Esophagus squamous epithelium (tissue), 5 donors: ENCODE measurements at regions not wholly inside any gene's neighbourhood (a gene's known extent, or its start where the extent isn't known, plus 50 kb on each side); places are given as distances from the start of the nearest gene placed in this dataset.
"Not testable (repeated sequence)": the region's sequence is repeated elsewhere in the genome, so short reads cannot be mapped to it uniquely, and the experiment has no call there.

ENCODE experiments used
- DNase-seq: peaks from one replicate; lab custom pipeline; 2025; lab: John Stamatoyannopoulos, UW
- H3K27ac ChIP-seq, 4 donors: fragments of 200-600 bp; sonication (generic); one replicate each; pipeline ENCODE4 v1.5.1; 2016 to 2019; ENCODE audit warnings: mild to moderate bottlenecking in 1 of 4
- H3K27me3 ChIP-seq, 4 donors: fragments of 200-600 bp; sonication (generic); 1 replicate in 3 of 4; 2 replicates in 1 of 4; pipeline versions ENCODE4 v1.5.1 to v1.6.0; 2017 to 2021; ENCODE audit warnings: antibody characterized with exemption in 1 of 4
- H3K36me3 ChIP-seq, 3 donors: fragments of 200-600 bp; sonication (generic); one replicate each; pipeline ENCODE4 v1.5.1; 2016 to 2019
- H3K4me1 ChIP-seq, 3 donors: fragments of 200-600 bp; sonication (generic); one replicate each; pipeline ENCODE4 v1.5.1; 2017 to 2019
- H3K4me3 ChIP-seq, 4 donors: fragments of 200-600 bp; sonication (generic); 1 replicate in 3 of 4; 2 replicates in 1 of 4; pipeline ENCODE4 v1.5.1; 2016 to 2019; ENCODE audit warnings: mild to moderate bottlenecking in 2 of 4, moderate library complexity in 1 of 4
- H3K9me3 ChIP-seq, 3 donors: fragments of 200-600 bp; sonication (generic); one replicate each; pipeline ENCODE4 v1.5.1; 2016 to 2019
- POLR2A ChIP-seq, 4 donors: fragments of 450-650 bp; IDR thresholded peaks; one replicate each; pipeline ENCODE4 v1.6.1; 2017; ENCODE audit warnings: antibody characterized with exemption in 4 of 4, mild to moderate bottlenecking in 4 of 4, moderate library complexity in 3 of 4
- WGBS, 2 donors: methylation state at CpG; one replicate each; pipeline ENCODE4 v1.1.5; 2018; 5-methylcytosine and 5-hydroxymethylcytosine counted together
- intact Hi-C: fragments of 100-400 bp; cut with DNase I; formaldehyde crosslinking; loops from one replicate; pipeline ENCODE4 v1.15.0; 2022
- TF ChIP-seq, protein P1 (sequence below), 6 experiments: fragments of 450-650 bp in 4 of 6; fragments of 200-600 bp in 2 of 6; sonication (generic) in 2 of 6; IDR thresholded peaks; one replicate each; pipeline ENCODE4 v1.5.1; 2016 to 2019; ENCODE audit warnings: antibody characterized with exemption in 6 of 6, mild to moderate bottlenecking in 4 of 6, moderate library complexity in 4 of 6
- donor health status: DM: yes; HTN: yes; CAD: no.

DNA sequence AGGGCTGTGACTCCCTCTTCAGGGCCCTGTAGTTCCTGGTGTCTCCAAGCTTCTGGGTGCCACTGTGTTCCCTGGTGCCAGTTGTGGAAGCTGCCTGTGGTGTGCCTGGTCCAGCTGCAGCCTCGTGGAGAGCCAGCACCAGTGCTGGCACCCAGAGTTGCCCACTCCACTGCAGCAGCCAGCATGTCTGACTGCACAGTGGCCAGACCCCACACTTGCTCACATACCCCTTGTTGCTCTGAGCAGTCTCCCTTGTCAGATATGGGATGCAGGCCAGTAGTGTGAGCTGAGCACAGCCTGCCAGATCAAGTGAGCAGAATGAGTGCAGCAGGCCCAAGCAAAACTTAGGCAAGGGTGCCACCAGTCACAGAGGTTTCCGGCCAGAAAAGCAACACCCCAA lies 108.6 kb downstream of the ZMAT1 start:
- H3K4me3 ChIP-seq = no peak overlapping the region
- no peaks in the 10 kb centered on the region for H3K4me1 ChIP-seq
- H3K27me3 ChIP-seq = no peaks in the 10 kb centered on the region
- no peaks in the 10 kb centered on the region for H3K9me3 ChIP-seq
- H3K27ac ChIP-seq = no peak overlapping the region
- TF ChIP-seq POLR2A (IDR thresholded peaks at IDR 0.05) = no peak
- TF ChIP-seq, protein P1, sequence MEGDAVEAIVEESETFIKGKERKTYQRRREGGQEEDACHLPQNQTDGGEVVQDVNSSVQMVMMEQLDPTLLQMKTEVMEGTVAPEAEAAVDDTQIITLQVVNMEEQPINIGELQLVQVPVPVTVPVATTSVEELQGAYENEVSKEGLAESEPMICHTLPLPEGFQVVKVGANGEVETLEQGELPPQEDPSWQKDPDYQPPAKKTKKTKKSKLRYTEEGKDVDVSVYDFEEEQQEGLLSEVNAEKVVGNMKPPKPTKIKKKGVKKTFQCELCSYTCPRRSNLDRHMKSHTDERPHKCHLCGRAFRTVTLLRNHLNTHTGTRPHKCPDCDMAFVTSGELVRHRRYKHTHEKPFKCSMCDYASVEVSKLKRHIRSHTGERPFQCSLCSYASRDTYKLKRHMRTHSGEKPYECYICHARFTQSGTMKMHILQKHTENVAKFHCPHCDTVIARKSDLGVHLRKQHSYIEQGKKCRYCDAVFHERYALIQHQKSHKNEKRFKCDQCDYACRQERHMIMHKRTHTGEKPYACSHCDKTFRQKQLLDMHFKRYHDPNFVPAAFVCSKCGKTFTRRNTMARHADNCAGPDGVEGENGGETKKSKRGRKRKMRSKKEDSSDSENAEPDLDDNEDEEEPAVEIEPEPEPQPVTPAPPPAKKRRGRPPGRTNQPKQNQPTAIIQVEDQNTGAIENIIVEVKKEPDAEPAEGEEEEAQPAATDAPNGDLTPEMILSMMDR (IDR thresholded peaks at IDR 0.05) = no peak
- no peak for DNase-seq
- 80% methylated on average over 1 of the region's 2 CpGs; no CpG with 5 or more reads in 1 of the 2 donors for WGBS, 2 donors
- intact Hi-C loops = no loop called here
- no peaks in the 10 kb centered on the region for H3K36me3 ChIP-seq

DNA sequence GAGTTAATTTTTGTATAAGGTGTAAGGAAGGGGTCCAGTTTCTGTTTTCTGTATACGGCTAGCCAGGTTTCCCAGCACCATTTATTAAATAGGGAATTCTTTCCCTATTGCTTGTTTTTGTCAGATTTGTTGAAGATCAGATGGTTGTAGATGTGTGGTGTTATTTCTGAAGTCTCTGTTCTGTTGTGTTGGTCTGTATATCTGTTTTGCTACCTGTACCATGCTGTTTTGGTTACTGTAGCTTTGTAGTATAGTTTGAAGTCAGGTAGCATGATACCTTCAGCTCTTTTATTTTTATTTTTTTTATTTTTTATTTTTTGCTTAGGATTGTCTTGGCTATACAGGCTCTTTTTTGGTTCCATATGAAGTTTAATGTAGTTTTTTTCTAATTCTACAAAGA lies 114.1 kb downstream of the ZMAT1 start:
- H3K36me3 ChIP-seq, DNase-seq, H3K4me1 ChIP-seq, H3K27me3 ChIP-seq, H3K4me3 ChIP-seq, intact Hi-C loops, H3K27ac ChIP-seq, H3K9me3 ChIP-seq: not testable (repeated sequence)
- 75 to 100% methylated on average over 1 of the region's 1 CpG for whole genome bisulfite sequencing, 2 donors

DNA sequence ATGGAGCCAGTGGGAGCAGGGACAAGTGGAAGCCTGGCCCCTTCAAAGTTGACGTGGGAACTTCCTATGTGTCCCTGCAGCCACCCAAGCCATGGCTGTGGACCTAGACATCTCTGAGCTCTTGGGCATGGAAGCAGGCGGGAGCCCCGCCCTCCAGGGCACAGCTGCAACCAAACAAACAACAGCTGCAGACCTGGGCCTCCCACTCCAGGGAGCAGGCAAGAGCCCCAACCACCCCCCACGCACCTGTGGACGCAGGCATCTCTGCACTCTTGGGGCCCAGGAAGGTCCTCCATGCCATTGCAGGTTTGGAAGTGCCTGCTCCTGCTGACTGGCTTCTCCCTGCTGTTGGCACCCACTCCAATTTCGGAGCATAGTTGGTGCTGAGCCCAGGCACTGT lies 118.6 kb downstream of the ZMAT1 start:
- no peak for TF ChIP-seq POLR2A (IDR thresholded peaks at IDR 0.05)
- TF ChIP-seq, protein P1 (IDR thresholded peaks at IDR 0.05) = no peak
- no peaks in the 10 kb centered on the region for H3K4me1 ChIP-seq
- no peaks in the 10 kb centered on the region for H3K36me3 ChIP-seq
- 67% methylated on average over 5 of the region's 6 CpGs; no CpG with 5 or more reads in 1 of the 2 donors for WGBS, 2 donors
- H3K9me3 ChIP-seq = peaks cover 0 to 15% (median 0%) of the 10 kb centered on the region in 3 donors
- no peaks in the 10 kb centered on the region for H3K27me3 ChIP-seq
- no peak overlapping the region for H3K27ac ChIP-seq
- DNase-seq = no peak
- H3K4me3 ChIP-seq = no peak overlapping the region
- intact Hi-C loops = no loop called here

DNA sequence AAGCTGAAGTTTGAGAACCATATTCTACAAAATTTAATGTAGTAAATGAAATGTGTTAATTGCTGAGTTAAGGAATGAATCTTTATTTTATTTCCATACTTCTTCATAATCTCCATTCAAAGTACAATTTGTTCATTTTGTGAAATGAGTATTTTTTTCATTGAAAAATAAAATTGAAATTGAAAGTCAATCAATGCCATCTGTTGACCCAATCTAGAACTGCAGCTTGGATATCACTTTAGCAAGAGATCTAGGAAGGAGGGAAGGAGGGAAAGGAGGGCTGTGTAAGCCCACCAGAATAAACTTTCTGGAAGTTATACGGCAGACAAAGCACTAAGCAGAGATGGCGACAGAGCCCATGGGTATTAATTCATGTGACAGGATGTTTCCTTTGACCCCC lies 128.4 kb downstream of the ZMAT1 start:
- DNase-seq = no peak
- intact Hi-C loops = no loop called here

DNA sequence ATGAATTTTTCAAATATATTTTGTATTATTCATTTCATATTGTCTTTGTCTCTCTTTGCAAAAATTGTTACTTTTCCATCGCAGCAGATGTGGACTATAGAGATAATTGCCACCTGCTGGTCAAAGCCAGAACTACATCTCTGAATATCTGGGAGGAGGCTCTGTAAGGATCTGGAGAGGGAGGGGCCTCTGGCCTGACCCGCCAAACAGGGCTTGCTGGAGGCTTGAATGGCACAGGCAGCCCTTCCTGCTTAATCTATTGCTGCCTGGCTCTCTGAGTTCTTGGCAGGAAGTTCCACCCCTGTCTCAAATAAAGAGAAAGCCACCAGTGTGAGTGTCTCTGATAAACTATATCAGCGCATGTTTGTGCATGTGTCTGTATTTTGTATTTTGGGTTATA lies 132.4 kb downstream of the ZMAT1 start:
- H3K27ac ChIP-seq = no peak overlapping the region
- no peak for TF ChIP-seq POLR2A (IDR thresholded peaks at IDR 0.05)
- TF ChIP-seq, protein P1 (IDR thresholded peaks at IDR 0.05) = peak; percentile 53 to 84 (median 78)
- intact Hi-C loops = no loop called here
- H3K27me3 ChIP-seq = no peaks in the 10 kb centered on the region
- WGBS, 2 donors = 0 to 12% methylated on average over 2 to 3 of the region's 3 CpGs
- DNase-seq = peak; percentile 26
- H3K4me1 ChIP-seq = no peaks in the 10 kb centered on the region
- H3K9me3 ChIP-seq = no peaks in the 10 kb centered on the region
- H3K36me3 ChIP-seq = no peaks in the 10 kb centered on the region
- peak overlapping the region in 1 of 4 donors; percentile 26 for H3K4me3 ChIP-seq

More for the DNA sequence above, 128.4 kb downstream of the ZMAT1 start:
- no peak for TF ChIP-seq POLR2A (IDR thresholded peaks at IDR 0.05)
- TF ChIP-seq, protein P1 (IDR thresholded peaks at IDR 0.05) = peak in 5 of 6 experiments; percentile 5 to 33 (median 19)
- no peaks in the 10 kb centered on the region for H3K27me3 ChIP-seq
- 18% methylated on average over 2 of the region's 2 CpGs for WGBS, 2 donors
- no peaks in the 10 kb centered on the region for H3K9me3 ChIP-seq
- no peaks in the 10 kb centered on the region for H3K36me3 ChIP-seq
- no peaks in the 10 kb centered on the region for H3K4me1 ChIP-seq
- H3K27ac ChIP-seq = no peak overlapping the region
- H3K4me3 ChIP-seq = no peak overlapping the region

DNA sequence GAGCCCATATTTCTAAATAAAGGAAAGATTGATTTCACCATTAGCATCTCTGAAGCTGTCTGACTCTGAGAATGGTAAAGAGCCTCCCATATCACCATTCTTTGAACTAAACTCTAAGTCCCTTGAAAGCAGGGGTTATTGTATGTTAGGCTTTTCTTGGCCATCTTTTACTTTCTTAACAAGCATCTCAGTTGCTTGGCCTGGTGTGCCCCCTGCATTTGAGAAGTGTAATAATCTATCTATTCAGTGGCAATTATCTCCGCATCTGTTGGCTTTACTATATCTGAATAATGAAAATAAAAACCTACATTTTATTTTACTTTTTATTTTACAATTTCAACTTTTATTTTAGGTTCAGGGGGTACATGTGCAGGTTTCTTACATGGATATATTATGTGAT lies 128.3 kb upstream of the ARMCX2 start:
- intact Hi-C loops = no loop called here
- Histone ChIP-seq H3K9me3 (no peaks in the 10 kb centered on the region), H3K27me3 (no peaks in the 10 kb centered on the region), H3K36me3 (no peaks in the 10 kb centered on the region), H3K4me1 (no peaks in the 10 kb centered on the region), H3K27ac (no peak overlapping the region), H3K4me3 (no peak overlapping the region)
- DNase-seq = no peak
- whole genome bisulfite sequencing, 2 donors = 91 to 92% methylated on average over 1 of the region's 1 CpG
- no peak for TF ChIP-seq POLR2A (IDR thresholded peaks at IDR 0.05)
